ENCODE measurements at regions not wholly inside any gene's neighbourhood (a gene's known extent, or its start where the extent isn't known, plus 50 kb on each side); places are given as distances from the start of the nearest gene placed in this dataset.

- H3K27ac Mint-ChIP-seq (ENCODE audit: unreplicated experiment) = no peak overlapping the region
- ChIA-PET CTCF (no interaction called here), POLR2A (no interaction called here)
- H3K36me3 Mint-ChIP-seq (ENCODE audit: insufficient read depth, unreplicated experiment) = no peaks in the 10 kb centered on the region
- H3K4me3 Mint-ChIP-seq (ENCODE audit: unreplicated experiment) = no peak overlapping the region
- peaks cover 8% of the 10 kb centered on the region for H3K4me1 Mint-ChIP-seq (ENCODE audit: low read depth, unreplicated experiment)
- no peaks in the 10 kb centered on the region for H3K36me3 ChIP-seq (ENCODE audit: control insufficient read depth, insufficient read depth, low read length)
- no peaks in the 10 kb centered on the region for H3K9me3 ChIP-seq
- TF ChIP-seq CTCF (IDR thresholded peaks at IDR 0.05; ENCODE audit: insufficient read depth in 1 of 2, low read depth in 1 of 2, low read length in 1 of 2, severe bottlenecking in 1 of 2, unreplicated experiment in 1 of 2) = no peak
- no peak overlapping the region for H3K4me3 ChIP-seq (ENCODE audit: low read depth, low read length)
- no peaks in the 10 kb centered on the region for H3K9me3 Mint-ChIP-seq (ENCODE audit: unreplicated experiment)
- H3K27me3 Mint-ChIP-seq (ENCODE audit: insufficient read depth, unreplicated experiment) = no peaks in the 10 kb centered on the region
- no TSS peak for BruUV-seq (replicated peaks)
- intact Hi-C loops (cut with micrococcal nuclease; ENCODE audit: unreplicated experiment) = no loop called here
- DNase-seq = no peak
- peaks cover 3% of the 10 kb centered on the region; the same call in 1 of the 2 replicates for H3K4me1 ChIP-seq
- H3K27me3 ChIP-seq (replicated peaks; ENCODE audit: control insufficient read depth, insufficient read depth, low read length) = no peaks in the 10 kb centered on the region
Observed at GRCh38 chr6:139970591-139970991, 596.1 kb upstream of the CITED2 start.

GRCh38 chr6:139967497-139967896, 593.0 kb upstream of the CITED2 start:
- H3K9me3 Mint-ChIP-seq (ENCODE audit: unreplicated experiment) = no peaks in the 10 kb centered on the region
- no peak for TF ChIP-seq CTCF (IDR thresholded peaks at IDR 0.05; ENCODE audit: insufficient read depth in 1 of 2, low read depth in 1 of 2, low read length in 1 of 2, severe bottlenecking in 1 of 2, unreplicated experiment in 1 of 2)
- no peak overlapping the region for H3K4me3 Mint-ChIP-seq (ENCODE audit: unreplicated experiment)
- ChIA-PET CTCF (no interaction called here), POLR2A (no interaction called here)
- Histone ChIP-seq H3K9me3 (no peaks in the 10 kb centered on the region), H3K36me3 (ENCODE audit: control insufficient read depth, insufficient read depth, low read length) (no peaks in the 10 kb centered on the region), H3K4me3 (ENCODE audit: low read depth, low read length) (no peak overlapping the region), H3K4me1 (peaks cover 3% of the 10 kb centered on the region; the same call in 1 of the 2 replicates), H3K27me3 (replicated peaks; ENCODE audit: control insufficient read depth, insufficient read depth, low read length) (no peaks in the 10 kb centered on the region)
- peaks cover 8% of the 10 kb centered on the region for H3K4me1 Mint-ChIP-seq (ENCODE audit: low read depth, unreplicated experiment)
- no peaks in the 10 kb centered on the region for H3K27me3 Mint-ChIP-seq (ENCODE audit: insufficient read depth, unreplicated experiment)
- no peak overlapping the region for H3K27ac Mint-ChIP-seq (ENCODE audit: unreplicated experiment)
- H3K36me3 Mint-ChIP-seq (ENCODE audit: insufficient read depth, unreplicated experiment) = no peaks in the 10 kb centered on the region
- BruUV-seq (replicated peaks) = no TSS peak
- intact Hi-C loops (cut with micrococcal nuclease; ENCODE audit: unreplicated experiment) = no loop called here
- no peak for DNase-seq

GRCh38 chr6:139965393-139965792, 590.9 kb upstream of the CITED2 start:
- DNase-seq = no peak
- H3K4me1 ChIP-seq = 0 out of 2 replicates have a peak, but pooled peaks cover under 1% of the 10 kb centered on the region
- BruUV-seq (replicated peaks) = no TSS peak
- intact Hi-C loops (cut with micrococcal nuclease; ENCODE audit: unreplicated experiment) = no loop called here
- H3K4me3 Mint-ChIP-seq (ENCODE audit: unreplicated experiment) = no peak overlapping the region
- no peak for TF ChIP-seq CTCF (IDR thresholded peaks at IDR 0.05; ENCODE audit: insufficient read depth in 1 of 2, low read depth in 1 of 2, low read length in 1 of 2, severe bottlenecking in 1 of 2, unreplicated experiment in 1 of 2)
- H3K36me3 Mint-ChIP-seq (ENCODE audit: insufficient read depth, unreplicated experiment) = no peaks in the 10 kb centered on the region
- no peaks in the 10 kb centered on the region for H3K9me3 Mint-ChIP-seq (ENCODE audit: unreplicated experiment)
- H3K4me1 Mint-ChIP-seq (ENCODE audit: low read depth, unreplicated experiment) = peaks cover 2% of the 10 kb centered on the region
- no peak overlapping the region for H3K4me3 ChIP-seq (ENCODE audit: low read depth, low read length)
- no peaks in the 10 kb centered on the region for H3K36me3 ChIP-seq (ENCODE audit: control insufficient read depth, insufficient read depth, low read length)
- ChIA-PET CTCF (no interaction called here), POLR2A (no interaction called here)
- H3K27ac Mint-ChIP-seq (ENCODE audit: unreplicated experiment) = no peak overlapping the region
- H3K27me3 ChIP-seq (replicated peaks; ENCODE audit: control insufficient read depth, insufficient read depth, low read length) = no peaks in the 10 kb centered on the region
- no peaks in the 10 kb centered on the region for H3K9me3 ChIP-seq
- H3K27me3 Mint-ChIP-seq (ENCODE audit: insufficient read depth, unreplicated experiment) = no peaks in the 10 kb centered on the region
